Liver (tissue), 8 donors: ENCODE measurements at regions not wholly inside any gene's neighbourhood (a gene's known extent, or its start where the extent isn't known, plus 50 kb on each side); places are given as distances from the start of the nearest gene placed in this dataset.

Source experiments
- DNase-seq: peaks from one replicate; pipeline ENCODE4 v3.0.0-alpha.2; 2017; ENCODE audit warnings: low spot score
- H3K27ac ChIP-seq, 2 donors: one replicate each; pipeline ENCODE4 v1.7.0; 2013; ENCODE audit warnings: inconsistent platforms in 2 of 2, low read length in 2 of 2, control low read depth in 1 of 2, low read depth in 1 of 2, mild to moderate bottlenecking in 1 of 2
- H3K27me3 ChIP-seq, 4 donors: one replicate each; pipeline versions ENCODE4 v1.6.1 to v1.7.0; 2013; ENCODE audit warnings: low read length in 3 of 4, inconsistent platforms in 1 of 4, mild to moderate bottlenecking in 1 of 4, moderate library complexity in 1 of 4; ENCODE audit not compliant: control insufficient read depth in 4 of 4, insufficient read depth in 4 of 4
- H3K36me3 ChIP-seq, 4 donors: one replicate each; pipeline versions ENCODE4 v1.6.1 to v1.7.0; 2013; ENCODE audit warnings: low read length in 3 of 4, mild to moderate bottlenecking in 3 of 4, low read depth in 1 of 4, moderate library complexity in 1 of 4; ENCODE audit not compliant: control insufficient read depth in 4 of 4, insufficient read depth in 3 of 4
- H3K4me1 ChIP-seq, 4 donors: one replicate each; pipeline versions ENCODE4 v1.6.1 to v1.7.0; 2013; ENCODE audit warnings: low read length in 3 of 4, mild to moderate bottlenecking in 3 of 4, moderate library complexity in 1 of 4; ENCODE audit not compliant: control insufficient read depth in 4 of 4, insufficient read depth in 4 of 4
- H3K4me3 ChIP-seq, 3 donors: one replicate each; pipeline versions ENCODE4 v1.6.1 to v1.7.0; 2013; ENCODE audit warnings: low read length in 3 of 3, control low read depth in 1 of 3, low read depth in 1 of 3, mild to moderate bottlenecking in 1 of 3
- H3K9ac ChIP-seq, 2 donors: one replicate each; pipeline ENCODE4 v1.7.0; 2013; ENCODE audit warnings: low read length in 2 of 2, mild to moderate bottlenecking in 2 of 2, moderate library complexity in 2 of 2, control low read depth in 1 of 2, low read depth in 1 of 2
- H3K9me3 ChIP-seq, 4 donors: one replicate each; pipeline versions ENCODE4 v1.6.1 to v1.7.0; 2013; ENCODE audit warnings: low read length in 3 of 4; ENCODE audit not compliant: control insufficient read depth in 4 of 4
- ATF3 ChIP-seq: IDR thresholded peaks from 2 replicates; pipeline ENCODE4 v1.6.1; 2016; ENCODE audit warnings: antibody characterized with exemption
- CTCF ChIP-seq: fragments of 150-350 bp; IDR thresholded peaks from 2 replicates; pipeline ENCODE4 v1.5.1; 2017; ENCODE audit warnings: improper control_type of control experiment, low read depth, low read length; ENCODE audit not compliant: missing input control
- EGR1 ChIP-seq, 2 donors: IDR thresholded peaks; 2 replicates each; pipeline ENCODE4 v1.6.1; 2016 to 2018; ENCODE audit warnings: antibody characterized with exemption in 2 of 2, low read depth in 2 of 2
- FOXA1 ChIP-seq: IDR thresholded peaks from 2 replicates; pipeline ENCODE4 v1.6.1; 2016; ENCODE audit warnings: antibody characterized with exemption
- FOXA2 ChIP-seq: IDR thresholded peaks from 2 replicates; pipeline ENCODE4 v1.6.1; 2016; ENCODE audit warnings: antibody characterized with exemption
- GABPA ChIP-seq, 2 donors: IDR thresholded peaks in 1 of 2; conservative IDR thresholded peaks in 1 of 2; 2 replicates each; pipeline ENCODE4 v1.6.1; 2016; ENCODE audit warnings: antibody characterized with exemption in 2 of 2, mild to moderate bottlenecking in 1 of 2, moderate library complexity in 1 of 2
- HNF4A ChIP-seq, 2 donors: conservative IDR thresholded peaks; 2 replicates each; pipeline ENCODE4 v1.6.1; 2016; ENCODE audit warnings: antibody characterized with exemption in 2 of 2, mild to moderate bottlenecking in 2 of 2
- HNF4G ChIP-seq: IDR thresholded peaks from 2 replicates; pipeline ENCODE4 v1.6.1; 2016; ENCODE audit warnings: antibody characterized with exemption
- JUND ChIP-seq, 2 donors: IDR thresholded peaks; 2 replicates each; pipeline ENCODE4 v1.6.1; 2016; ENCODE audit warnings: antibody characterized with exemption in 2 of 2
- NR2F2 ChIP-seq: IDR thresholded peaks from 2 replicates; pipeline ENCODE4 v1.6.1; 2016; ENCODE audit warnings: antibody characterized with exemption
- RAD21 ChIP-seq, 2 donors: IDR thresholded peaks; 2 replicates each; pipeline ENCODE4 v1.6.1; 2016; ENCODE audit warnings: antibody characterized with exemption in 2 of 2, mild to moderate bottlenecking in 2 of 2
- REST ChIP-seq: IDR thresholded peaks from 2 replicates; pipeline ENCODE4 v1.6.1; 2016; ENCODE audit warnings: antibody characterized with exemption, mild to moderate bottlenecking
- RXRA ChIP-seq, 2 donors: IDR thresholded peaks; 2 replicates each; pipeline ENCODE4 v1.6.1; 2017 to 2018; ENCODE audit warnings: antibody characterized with exemption in 2 of 2, mild to moderate bottlenecking in 1 of 2
- SP1 ChIP-seq: IDR thresholded peaks from 2 replicates; pipeline ENCODE4 v1.6.1; 2018; ENCODE audit warnings: antibody characterized with exemption, mild to moderate bottlenecking
- TAF1 ChIP-seq: conservative IDR thresholded peaks from 2 replicates; pipeline ENCODE4 v1.6.1; 2016; ENCODE audit warnings: antibody characterized with exemption, mild to moderate bottlenecking
- YY1 ChIP-seq: IDR thresholded peaks from 2 replicates; pipeline ENCODE4 v1.6.1; 2016; ENCODE audit warnings: antibody characterized with exemption, mild to moderate bottlenecking
- ZBTB33 ChIP-seq: IDR thresholded peaks from 2 replicates; pipeline ENCODE4 v1.6.1; 2016; ENCODE audit warnings: antibody characterized with exemption
- WGBS: extraction: QIAGEN DNeasy Blood & Tissue Kit; methylation state at CpG from one replicate; pipeline ENCODE4 v1.1.7; 2013; 5-methylcytosine and 5-hydroxymethylcytosine counted together
- TF ChIP-seq, protein P1 (sequence below): IDR thresholded peaks from 2 replicates; pipeline ENCODE4 v1.6.1; 2016; ENCODE audit warnings: antibody characterized with exemption
- donor health status: healthy.
- donor health status: healthy.
- donor health status: healthy.
- donor health status: healthy.
- donor health status: healthy.

GRCh38 chr1:166738140-166738539, 101.1 kb upstream of the POGK start:
- no peak for DNase-seq
- Histone ChIP-seq H3K36me3 (no peaks in the 10 kb centered on the region), H3K9ac (no peak overlapping the region), H3K4me3 (no peak overlapping the region), H3K9me3 (no peaks in the 10 kb centered on the region), H3K27me3 (no peaks in the 10 kb centered on the region), H3K4me1 (no peaks in the 10 kb centered on the region), H3K27ac (no peak overlapping the region)
- TF ChIP-seq ZBTB33, result no peak
- no peak for TF ChIP-seq CTCF
- no peak for TF ChIP-seq HNF4G
- no peak for TF ChIP-seq JUND (IDR thresholded peaks at IDR 0.05)
- no peak for TF ChIP-seq NR2F2
- TF ChIP-seq RXRA (IDR thresholded peaks at IDR 0.05), result no peak
- TF ChIP-seq FOXA1, result no peak
- no peak for TF ChIP-seq HNF4A (conservative IDR thresholded peaks at IDR 0.05)

GRCh38 chr1:166738873-166739272, 100.4 kb upstream of the POGK start:
- no peak for TF ChIP-seq ATF3
- no peak for TF ChIP-seq FOXA2
- no peak for TF ChIP-seq SP1
- no peak for TF ChIP-seq EGR1 (IDR thresholded peaks at IDR 0.05; ENCODE audit: low read depth in 2 of 2)
- TF ChIP-seq NR2F2, result no peak
- no peak for TF ChIP-seq TAF1
- TF ChIP-seq HNF4A (conservative IDR thresholded peaks at IDR 0.05), result no peak
- no peak for TF ChIP-seq FOXA1
- TF ChIP-seq, protein P1, sequence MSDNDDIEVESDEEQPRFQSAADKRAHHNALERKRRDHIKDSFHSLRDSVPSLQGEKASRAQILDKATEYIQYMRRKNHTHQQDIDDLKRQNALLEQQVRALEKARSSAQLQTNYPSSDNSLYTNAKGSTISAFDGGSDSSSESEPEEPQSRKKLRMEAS, result no peak
- no peak for TF ChIP-seq HNF4G
- no peak for TF ChIP-seq ZBTB33
- no peak for TF ChIP-seq CTCF
- TF ChIP-seq RAD21 (IDR thresholded peaks at IDR 0.05), result no peak
- TF ChIP-seq JUND (IDR thresholded peaks at IDR 0.05), result no peak
- no peak for TF ChIP-seq YY1
- TF ChIP-seq RXRA (IDR thresholded peaks at IDR 0.05), result no peak
- no peak for TF ChIP-seq GABPA (IDR thresholded peaks at IDR 0.05 in 1 of 2, conservative IDR thresholded peaks at IDR 0.05 in 1 of 2)
- TF ChIP-seq REST, result no peak
- no peak overlapping the region for H3K9ac ChIP-seq
- no peak overlapping the region for H3K27ac ChIP-seq
- 54% methylated on average over 2 of the region's 2 CpGs for WGBS
- no peak overlapping the region for H3K4me3 ChIP-seq
- H3K27me3 ChIP-seq, result no peaks in the 10 kb centered on the region
- no peaks in the 10 kb centered on the region for H3K4me1 ChIP-seq
- H3K9me3 ChIP-seq, result no peaks in the 10 kb centered on the region
- DNase-seq, result no peak
- H3K36me3 ChIP-seq, result no peaks in the 10 kb centered on the region
